SK-N-SH treated with all-trans-retinoic acid at 6 μM for 48 hours (cell line): ENCODE measurements at regions not wholly inside any gene's neighbourhood (a gene's known extent, or its start where the extent isn't known, plus 50 kb on each side); places are given as distances from the start of the nearest gene placed in this dataset.
"Not testable (repeated sequence)": the region's sequence is repeated elsewhere in the genome, so short reads cannot be mapped to it uniquely, and the experiment has no call there.

Experiments
- ARNTL ChIP-seq: fragments of 450-650 bp; formaldehyde crosslinking; IDR thresholded peaks from 2 replicates; pipeline ENCODE4 v1.5.0; 2020; ENCODE audit warnings: low read depth, mild to moderate bottlenecking, moderate library complexity, borderline replicate concordance
- BACH2 ChIP-seq: fragments of 250-450 bp; sonication (Bioruptor Pico); IDR thresholded peaks from 2 replicates; pipeline ENCODE4 v1.9.0; 2021; ENCODE audit warnings: mild to moderate bottlenecking, borderline replicate concordance
- ISL1 ChIP-seq: fragments of 250-450 bp; sonication (Bioruptor Pico); IDR thresholded peaks from 2 replicates; pipeline ENCODE4 v2.1.2; 2022; ENCODE audit warnings: mild to moderate bottlenecking, moderate library complexity
- SNAI2 ChIP-seq: fragments of 250-450 bp; sonication (Bioruptor Pico); IDR thresholded peaks from 2 replicates; pipeline ENCODE4 v1.5.0; 2020; ENCODE audit warnings: mild to moderate bottlenecking, moderate library complexity
- TCF4 ChIP-seq: fragments of 250-450 bp; sonication (Bioruptor Pico); IDR thresholded peaks from 2 replicates; pipeline ENCODE4 v1.8.0; 2021; ENCODE audit warnings: mild to moderate bottlenecking, moderate library complexity, borderline replicate concordance
- ZFP3 ChIP-seq: fragments of 250-450 bp; sonication (Bioruptor Pico); IDR thresholded peaks from 2 replicates; pipeline ENCODE4 v1.5.0; 2020; ENCODE audit warnings: mild to moderate bottlenecking, moderate library complexity
- TF ChIP-seq, protein P1 (sequence below): fragments of 250-450 bp; sonication (Bioruptor Pico); IDR thresholded peaks from 2 replicates; pipeline ENCODE4 v1.5.0; 2020; ENCODE audit warnings: mild to moderate bottlenecking, moderate library complexity
- TF ChIP-seq, protein P2 (sequence below): fragments of 250-450 bp; sonication (Bioruptor Pico); IDR thresholded peaks from 2 replicates; pipeline ENCODE4 v1.8.0; 2020; ENCODE audit warnings: mild to moderate bottlenecking, moderate library complexity, borderline replicate concordance
- TF ChIP-seq, protein P3 (sequence below): fragments of 250-450 bp; sonication (Bioruptor Pico); IDR thresholded peaks from 2 replicates; pipeline ENCODE4 v1.5.1; 2020; ENCODE audit warnings: low read depth, mild to moderate bottlenecking, moderate library complexity

DNA sequence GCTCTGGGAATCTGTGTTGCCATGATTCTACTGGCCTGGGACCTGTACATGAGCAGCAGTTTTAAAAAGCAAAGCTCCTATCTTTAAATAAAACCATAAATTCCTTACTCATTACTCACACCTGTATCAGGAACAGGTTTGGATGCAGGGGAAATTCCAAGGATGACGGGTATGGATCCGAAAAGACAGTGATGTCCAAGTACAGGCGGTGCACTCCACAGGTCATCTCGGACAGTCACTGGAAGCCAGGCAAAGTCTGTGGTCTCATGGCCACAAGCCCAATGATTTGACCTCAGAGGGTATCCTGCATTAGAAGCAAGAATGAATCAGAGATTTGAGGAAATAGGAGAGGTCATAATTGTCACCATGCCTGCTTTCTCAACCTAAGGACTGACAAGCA is 90.9 kb downstream of the NAPG start:
- TF ChIP-seq, protein P1, sequence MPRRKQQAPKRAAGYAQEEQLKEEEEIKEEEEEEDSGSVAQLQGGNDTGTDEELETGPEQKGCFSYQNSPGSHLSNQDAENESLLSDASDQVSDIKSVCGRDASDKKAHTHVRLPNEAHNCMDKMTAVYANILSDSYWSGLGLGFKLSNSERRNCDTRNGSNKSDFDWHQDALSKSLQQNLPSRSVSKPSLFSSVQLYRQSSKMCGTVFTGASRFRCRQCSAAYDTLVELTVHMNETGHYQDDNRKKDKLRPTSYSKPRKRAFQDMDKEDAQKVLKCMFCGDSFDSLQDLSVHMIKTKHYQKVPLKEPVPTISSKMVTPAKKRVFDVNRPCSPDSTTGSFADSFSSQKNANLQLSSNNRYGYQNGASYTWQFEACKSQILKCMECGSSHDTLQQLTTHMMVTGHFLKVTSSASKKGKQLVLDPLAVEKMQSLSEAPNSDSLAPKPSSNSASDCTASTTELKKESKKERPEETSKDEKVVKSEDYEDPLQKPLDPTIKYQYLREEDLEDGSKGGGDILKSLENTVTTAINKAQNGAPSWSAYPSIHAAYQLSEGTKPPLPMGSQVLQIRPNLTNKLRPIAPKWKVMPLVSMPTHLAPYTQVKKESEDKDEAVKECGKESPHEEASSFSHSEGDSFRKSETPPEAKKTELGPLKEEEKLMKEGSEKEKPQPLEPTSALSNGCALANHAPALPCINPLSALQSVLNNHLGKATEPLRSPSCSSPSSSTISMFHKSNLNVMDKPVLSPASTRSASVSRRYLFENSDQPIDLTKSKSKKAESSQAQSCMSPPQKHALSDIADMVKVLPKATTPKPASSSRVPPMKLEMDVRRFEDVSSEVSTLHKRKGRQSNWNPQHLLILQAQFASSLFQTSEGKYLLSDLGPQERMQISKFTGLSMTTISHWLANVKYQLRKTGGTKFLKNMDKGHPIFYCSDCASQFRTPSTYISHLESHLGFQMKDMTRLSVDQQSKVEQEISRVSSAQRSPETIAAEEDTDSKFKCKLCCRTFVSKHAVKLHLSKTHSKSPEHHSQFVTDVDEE (CRISPR knock-in tag), result not testable (repeated sequence)
- TF ChIP-seq BACH2 (CRISPR knock-in tag); ARNTL (CRISPR knock-in tag); TCF4; ISL1; SNAI2 (CRISPR knock-in tag); ZFP3 (CRISPR knock-in tag): not testable (repeated sequence)
- TF ChIP-seq, protein P2, sequence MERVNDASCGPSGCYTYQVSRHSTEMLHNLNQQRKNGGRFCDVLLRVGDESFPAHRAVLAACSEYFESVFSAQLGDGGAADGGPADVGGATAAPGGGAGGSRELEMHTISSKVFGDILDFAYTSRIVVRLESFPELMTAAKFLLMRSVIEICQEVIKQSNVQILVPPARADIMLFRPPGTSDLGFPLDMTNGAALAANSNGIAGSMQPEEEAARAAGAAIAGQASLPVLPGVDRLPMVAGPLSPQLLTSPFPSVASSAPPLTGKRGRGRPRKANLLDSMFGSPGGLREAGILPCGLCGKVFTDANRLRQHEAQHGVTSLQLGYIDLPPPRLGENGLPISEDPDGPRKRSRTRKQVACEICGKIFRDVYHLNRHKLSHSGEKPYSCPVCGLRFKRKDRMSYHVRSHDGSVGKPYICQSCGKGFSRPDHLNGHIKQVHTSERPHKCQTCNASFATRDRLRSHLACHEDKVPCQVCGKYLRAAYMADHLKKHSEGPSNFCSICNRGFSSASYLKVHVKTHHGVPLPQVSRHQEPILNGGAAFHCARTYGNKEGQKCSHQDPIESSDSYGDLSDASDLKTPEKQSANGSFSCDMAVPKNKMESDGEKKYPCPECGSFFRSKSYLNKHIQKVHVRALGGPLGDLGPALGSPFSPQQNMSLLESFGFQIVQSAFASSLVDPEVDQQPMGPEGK (CRISPR knock-in tag), result not testable (repeated sequence)
- TF ChIP-seq, protein P3, sequence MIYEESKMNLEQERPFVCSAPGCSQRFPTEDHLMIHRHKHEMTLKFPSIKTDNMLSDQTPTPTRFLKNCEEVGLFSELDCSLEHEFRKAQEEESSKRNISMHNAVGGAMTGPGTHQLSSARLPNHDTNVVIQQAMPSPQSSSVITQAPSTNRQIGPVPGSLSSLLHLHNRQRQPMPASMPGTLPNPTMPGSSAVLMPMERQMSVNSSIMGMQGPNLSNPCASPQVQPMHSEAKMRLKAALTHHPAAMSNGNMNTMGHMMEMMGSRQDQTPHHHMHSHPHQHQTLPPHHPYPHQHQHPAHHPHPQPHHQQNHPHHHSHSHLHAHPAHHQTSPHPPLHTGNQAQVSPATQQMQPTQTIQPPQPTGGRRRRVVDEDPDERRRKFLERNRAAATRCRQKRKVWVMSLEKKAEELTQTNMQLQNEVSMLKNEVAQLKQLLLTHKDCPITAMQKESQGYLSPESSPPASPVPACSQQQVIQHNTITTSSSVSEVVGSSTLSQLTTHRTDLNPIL, result not testable (repeated sequence)
